ENCODE measurements at regions not wholly inside any gene's neighbourhood (a gene's known extent, or its start where the extent isn't known, plus 50 kb on each side); places are given as distances from the start of the nearest gene placed in this dataset.

DNA sequence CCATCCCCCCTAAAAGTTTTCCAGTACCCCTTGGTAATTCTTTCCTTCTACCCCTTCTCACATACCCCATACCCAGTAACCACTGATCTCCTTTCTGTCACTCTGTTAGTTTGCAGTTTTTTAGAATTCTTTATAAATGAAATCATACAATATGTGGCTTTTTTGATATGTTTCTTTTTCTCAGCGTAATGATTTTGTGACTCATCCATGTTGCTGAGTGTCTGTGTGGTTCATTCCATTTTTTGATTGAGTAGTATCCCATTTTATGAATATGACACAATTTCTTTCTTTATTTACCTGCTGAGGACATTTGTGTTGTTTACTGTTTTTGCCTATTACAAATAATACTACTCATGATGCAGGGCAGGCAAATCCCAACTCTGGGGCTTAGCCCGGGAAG lies 1605.3 kb downstream of the BRINP3 start:
- TF ChIP-seq, protein P1, sequence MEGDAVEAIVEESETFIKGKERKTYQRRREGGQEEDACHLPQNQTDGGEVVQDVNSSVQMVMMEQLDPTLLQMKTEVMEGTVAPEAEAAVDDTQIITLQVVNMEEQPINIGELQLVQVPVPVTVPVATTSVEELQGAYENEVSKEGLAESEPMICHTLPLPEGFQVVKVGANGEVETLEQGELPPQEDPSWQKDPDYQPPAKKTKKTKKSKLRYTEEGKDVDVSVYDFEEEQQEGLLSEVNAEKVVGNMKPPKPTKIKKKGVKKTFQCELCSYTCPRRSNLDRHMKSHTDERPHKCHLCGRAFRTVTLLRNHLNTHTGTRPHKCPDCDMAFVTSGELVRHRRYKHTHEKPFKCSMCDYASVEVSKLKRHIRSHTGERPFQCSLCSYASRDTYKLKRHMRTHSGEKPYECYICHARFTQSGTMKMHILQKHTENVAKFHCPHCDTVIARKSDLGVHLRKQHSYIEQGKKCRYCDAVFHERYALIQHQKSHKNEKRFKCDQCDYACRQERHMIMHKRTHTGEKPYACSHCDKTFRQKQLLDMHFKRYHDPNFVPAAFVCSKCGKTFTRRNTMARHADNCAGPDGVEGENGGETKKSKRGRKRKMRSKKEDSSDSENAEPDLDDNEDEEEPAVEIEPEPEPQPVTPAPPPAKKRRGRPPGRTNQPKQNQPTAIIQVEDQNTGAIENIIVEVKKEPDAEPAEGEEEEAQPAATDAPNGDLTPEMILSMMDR (IDR thresholded peaks at IDR 0.05): no peak
- no peak for TF ChIP-seq POLR2AphosphoS5 (IDR thresholded peaks at IDR 0.05)

Measured in sigmoid colon (tissue), 4 donors.